NB4 (cell line): ENCODE measurements at regions not wholly inside any gene's neighbourhood (a gene's known extent, or its start where the extent isn't known, plus 50 kb on each side); places are given as distances from the start of the nearest gene placed in this dataset.

Source experiments
- CTCF ChIP-seq: IDR thresholded peaks from one replicate; pipeline ENCODE4 v1.5.1; 2012; ENCODE audit warnings: low read depth, low read length
- MAX ChIP-seq: IDR thresholded peaks from 2 replicates; pipeline ENCODE4 v1.6.1; 2011; ENCODE audit warnings: low read depth, low read length
- MYC ChIP-seq: IDR thresholded peaks from 2 replicates; pipeline ENCODE4 v1.6.1; 2011; ENCODE audit warnings: low read depth, low read length

- TF ChIP-seq CTCF (no peak), MAX (no peak), MYC (no peak)
These were observed 484.0 kb downstream of the SPRY1 start for GRCh38 chr4:123880631-123881030.
